ENCODE measurements at regions not wholly inside any gene's neighbourhood (a gene's known extent, or its start where the extent isn't known, plus 50 kb on each side); places are given as distances from the start of the nearest gene placed in this dataset.

GRCh38 chr6:78607189-78607588 lies 260.2 kb upstream of the IRAK1BP1 start:
- no peaks in the 10 kb centered on the region for H3K4me1 ChIP-seq (ENCODE audit: insufficient read depth, low read length, severe bottlenecking)

GRCh38 chr6:78611102-78611620 lies 256.2 kb upstream of the IRAK1BP1 start:
- H3K36me3 ChIP-seq (ENCODE audit: insufficient read depth, low read length): no peaks in the 10 kb centered on the region
- H3K9me3 ChIP-seq (ENCODE audit: low read length): no peaks in the 10 kb centered on the region
- TF ChIP-seq EZH2 (IDR thresholded peaks at IDR 0.05; ENCODE audit: borderline replicate concordance, low read length) (no peak), CTCF (IDR thresholded peaks at IDR 0.05; ENCODE audit: low read length) (no peak)
- no peaks in the 10 kb centered on the region for H3K4me1 ChIP-seq (ENCODE audit: insufficient read depth, low read length, severe bottlenecking)
- no peak overlapping the region for H2AFZ ChIP-seq (ENCODE audit: low read length)
- H3K79me2 ChIP-seq (ENCODE audit: insufficient read depth, low read length): no peaks in the 10 kb centered on the region
- H3F3A ChIP-seq (ENCODE audit: insufficient read depth, low read length): no peaks in the 10 kb centered on the region
- H3K4me3 ChIP-seq (ENCODE audit: low read depth, low read length, poor library complexity, severe bottlenecking): no peak overlapping the region
- no peaks in the 10 kb centered on the region for H3K27me3 ChIP-seq (ENCODE audit: insufficient read depth, low read length)
- H3K27ac ChIP-seq (ENCODE audit: low read depth, low read length, poor library complexity, severe bottlenecking): no peak overlapping the region
- H4K20me1 ChIP-seq (ENCODE audit: insufficient read depth, low read length): no peaks in the 10 kb centered on the region
- no peaks in the 10 kb centered on the region for H3K9me2 ChIP-seq (ENCODE audit: low read depth, low read length)
- H3K4me2 ChIP-seq (ENCODE audit: low read length): no peak overlapping the region
- no peak overlapping the region for H3K9ac ChIP-seq (ENCODE audit: low read length)

More at GRCh38 chr6:78607189-78607588, 260.2 kb upstream of the IRAK1BP1 start:
- H3F3A ChIP-seq (ENCODE audit: insufficient read depth, low read length): no peaks in the 10 kb centered on the region
- H3K9me2 ChIP-seq (ENCODE audit: low read depth, low read length): no peaks in the 10 kb centered on the region
- no peaks in the 10 kb centered on the region for H3K79me2 ChIP-seq (ENCODE audit: insufficient read depth, low read length)
- H3K27ac ChIP-seq (ENCODE audit: low read depth, low read length, poor library complexity, severe bottlenecking): no peak overlapping the region
- no peak for TF ChIP-seq CTCF (IDR thresholded peaks at IDR 0.05; ENCODE audit: low read length)
- no peak for TF ChIP-seq EZH2 (IDR thresholded peaks at IDR 0.05; ENCODE audit: borderline replicate concordance, low read length)
- no peaks in the 10 kb centered on the region for H4K20me1 ChIP-seq (ENCODE audit: insufficient read depth, low read length)
- no peak overlapping the region for H3K4me3 ChIP-seq (ENCODE audit: low read depth, low read length, poor library complexity, severe bottlenecking)
- no peak overlapping the region for H3K4me2 ChIP-seq (ENCODE audit: low read length)
- no peak overlapping the region for H2AFZ ChIP-seq (ENCODE audit: low read length)
- no peaks in the 10 kb centered on the region for H3K36me3 ChIP-seq (ENCODE audit: insufficient read depth, low read length)
- H3K9me3 ChIP-seq (ENCODE audit: low read length): no peaks in the 10 kb centered on the region
- no peak overlapping the region for H3K9ac ChIP-seq (ENCODE audit: low read length)
- H3K27me3 ChIP-seq (ENCODE audit: insufficient read depth, low read length): no peaks in the 10 kb centered on the region

- Histone ChIP-seq H3K36me3 (ENCODE audit: insufficient read depth, low read length) (no peaks in the 10 kb centered on the region), H3K4me2 (ENCODE audit: low read length) (no peak overlapping the region), H3K79me2 (ENCODE audit: insufficient read depth, low read length) (no peaks in the 10 kb centered on the region), H3K9me3 (ENCODE audit: low read length) (no peaks in the 10 kb centered on the region), H3K4me1 (ENCODE audit: insufficient read depth, low read length, severe bottlenecking) (no peaks in the 10 kb centered on the region), H3K9me2 (ENCODE audit: low read depth, low read length) (no peaks in the 10 kb centered on the region), H4K20me1 (ENCODE audit: insufficient read depth, low read length) (no peaks in the 10 kb centered on the region), H2AFZ (ENCODE audit: low read length) (no peak overlapping the region), H3K27ac (ENCODE audit: low read depth, low read length, poor library complexity, severe bottlenecking) (no peak overlapping the region), H3K9ac (ENCODE audit: low read length) (no peak overlapping the region), H3F3A (ENCODE audit: insufficient read depth, low read length) (no peaks in the 10 kb centered on the region), H3K27me3 (ENCODE audit: insufficient read depth, low read length) (no peaks in the 10 kb centered on the region), H3K4me3 (ENCODE audit: low read depth, low read length, poor library complexity, severe bottlenecking) (no peak overlapping the region)
- TF ChIP-seq EZH2 (IDR thresholded peaks at IDR 0.05; ENCODE audit: borderline replicate concordance, low read length) (no peak), CTCF (IDR thresholded peaks at IDR 0.05; ENCODE audit: low read length) (peak; percentile 60)
These were observed 255.4 kb upstream of the IRAK1BP1 start for GRCh38 chr6:78611886-78612480.

Measured in OCI-LY1 (cell line).